ENCODE measurements at regions not wholly inside any gene's neighbourhood (a gene's known extent, or its start where the extent isn't known, plus 50 kb on each side); places are given as distances from the start of the nearest gene placed in this dataset.

GRCh38 chr11:92382311-92382710 lies 157.7 kb downstream of the FAT3 start:
- H3K79me2 ChIP-seq (ENCODE audit: low read length) = no peaks in the 10 kb centered on the region
- DNase-seq (no peak), ATAC-seq (no peak)
- no peak overlapping the region for H2AFZ ChIP-seq (ENCODE audit: low read length)
- CTCF ChIA-PET = no interaction called here
- intact Hi-C loops (cut with micrococcal nuclease) = no loop called here
- no peaks in the 10 kb centered on the region for H3K36me3 ChIP-seq (ENCODE audit: low read depth, low read length)
- no TSS peak for BruUV-seq (replicated peaks)
- no peak overlapping the region for H3K27ac ChIP-seq (ENCODE audit: low read length)
- POLR2A ChIA-PET (ENCODE audit: unreplicated experiment) = no interaction called here
- H3K9me2 ChIP-seq (replicated peaks; ENCODE audit: low read length) = no peaks in the 10 kb centered on the region
- H3K4me3 ChIP-seq (ENCODE audit: low read length) = no peak overlapping the region
- H3K4me2 ChIP-seq (ENCODE audit: low read length) = no peak overlapping the region
- H3F3A ChIP-seq (ENCODE audit: low read length, unreplicated experiment) = no peaks in the 10 kb centered on the region
- H3K4me1 ChIP-seq (ENCODE audit: insufficient read depth, low read length) = peaks cover 11% of the 10 kb centered on the region; the same call in 1 of the 2 replicates
- TF ChIP-seq EZH2phosphoT487 (IDR thresholded peaks at IDR 0.05; ENCODE audit: borderline replicate concordance, low read length) (no peak), EZH2 (IDR thresholded peaks at IDR 0.05; ENCODE audit: low read length, unreplicated experiment) (no peak)
- TF ChIP-seq, protein P1, sequence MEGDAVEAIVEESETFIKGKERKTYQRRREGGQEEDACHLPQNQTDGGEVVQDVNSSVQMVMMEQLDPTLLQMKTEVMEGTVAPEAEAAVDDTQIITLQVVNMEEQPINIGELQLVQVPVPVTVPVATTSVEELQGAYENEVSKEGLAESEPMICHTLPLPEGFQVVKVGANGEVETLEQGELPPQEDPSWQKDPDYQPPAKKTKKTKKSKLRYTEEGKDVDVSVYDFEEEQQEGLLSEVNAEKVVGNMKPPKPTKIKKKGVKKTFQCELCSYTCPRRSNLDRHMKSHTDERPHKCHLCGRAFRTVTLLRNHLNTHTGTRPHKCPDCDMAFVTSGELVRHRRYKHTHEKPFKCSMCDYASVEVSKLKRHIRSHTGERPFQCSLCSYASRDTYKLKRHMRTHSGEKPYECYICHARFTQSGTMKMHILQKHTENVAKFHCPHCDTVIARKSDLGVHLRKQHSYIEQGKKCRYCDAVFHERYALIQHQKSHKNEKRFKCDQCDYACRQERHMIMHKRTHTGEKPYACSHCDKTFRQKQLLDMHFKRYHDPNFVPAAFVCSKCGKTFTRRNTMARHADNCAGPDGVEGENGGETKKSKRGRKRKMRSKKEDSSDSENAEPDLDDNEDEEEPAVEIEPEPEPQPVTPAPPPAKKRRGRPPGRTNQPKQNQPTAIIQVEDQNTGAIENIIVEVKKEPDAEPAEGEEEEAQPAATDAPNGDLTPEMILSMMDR (conservative IDR thresholded peaks at IDR 0.05; ENCODE audit: low read depth, low read length) = no peak
- no peaks in the 10 kb centered on the region for H4K20me1 ChIP-seq (ENCODE audit: low read length)
- H3K27me3 ChIP-seq (ENCODE audit: low read length) = no peaks in the 10 kb centered on the region
- no peak overlapping the region for H3K9ac ChIP-seq (ENCODE audit: low read length)
- 0 out of 2 replicates have a peak, but pooled peaks cover 6% of the 10 kb centered on the region for H3K9me3 ChIP-seq (ENCODE audit: low read length)

GRCh38 chr11:92383430-92383829 lies 158.8 kb downstream of the FAT3 start:
- Histone ChIP-seq H2AFZ (ENCODE audit: low read length) (no peak overlapping the region), H3K9ac (ENCODE audit: low read length) (no peak overlapping the region), H3K79me2 (ENCODE audit: low read length) (no peaks in the 10 kb centered on the region), H3K9me2 (replicated peaks; ENCODE audit: low read length) (no peaks in the 10 kb centered on the region), H3F3A (ENCODE audit: low read length, unreplicated experiment) (no peaks in the 10 kb centered on the region), H3K4me3 (ENCODE audit: low read length) (no peak overlapping the region), H3K4me2 (ENCODE audit: low read length) (no peak overlapping the region), H3K27me3 (ENCODE audit: low read length) (no peaks in the 10 kb centered on the region), H3K36me3 (ENCODE audit: low read depth, low read length) (no peaks in the 10 kb centered on the region), H3K27ac (ENCODE audit: low read length) (no peak overlapping the region), H3K4me1 (ENCODE audit: insufficient read depth, low read length) (peaks cover 11% of the 10 kb centered on the region; the same call in 1 of the 2 replicates), H4K20me1 (ENCODE audit: low read length) (no peaks in the 10 kb centered on the region), H3K9me3 (ENCODE audit: low read length) (0 out of 2 replicates have a peak, but pooled peaks cover 6% of the 10 kb centered on the region)
- ATAC-seq = no peak
- TF ChIP-seq EZH2 (IDR thresholded peaks at IDR 0.05; ENCODE audit: low read length, unreplicated experiment) = no peak
- TF ChIP-seq, protein P1 (conservative IDR thresholded peaks at IDR 0.05; ENCODE audit: low read depth, low read length) = no peak
- TF ChIP-seq EZH2phosphoT487 (IDR thresholded peaks at IDR 0.05; ENCODE audit: borderline replicate concordance, low read length) = no peak
- ChIA-PET CTCF (no interaction called here), POLR2A (ENCODE audit: unreplicated experiment) (no interaction called here)
- intact Hi-C loops (cut with micrococcal nuclease) = no loop called here
- BruUV-seq (replicated peaks) = no TSS peak
- DNase-seq = peak; percentile 82

DNA sequence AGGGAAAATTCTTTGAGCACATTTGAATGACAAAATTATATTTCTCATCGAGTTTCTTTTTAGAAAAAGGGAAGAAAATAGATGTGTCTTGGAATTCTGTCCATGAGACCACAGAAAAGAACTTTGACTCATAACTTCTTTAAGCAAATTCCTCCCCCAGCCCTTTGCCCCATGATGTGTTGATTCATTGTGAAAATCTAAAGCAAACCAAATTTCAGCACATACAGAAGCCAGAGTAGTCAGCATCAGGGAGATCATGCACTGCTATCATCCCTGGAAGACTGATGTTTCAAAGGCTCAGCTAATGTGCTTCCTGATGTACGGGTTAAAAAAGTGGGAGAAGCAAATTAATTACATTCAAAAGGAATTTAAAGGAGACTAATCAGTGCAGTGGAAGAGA lies 159.7 kb downstream of the FAT3 start:
- Histone ChIP-seq H3K27ac (ENCODE audit: low read length) (no peak overlapping the region), H3K79me2 (ENCODE audit: low read length) (no peaks in the 10 kb centered on the region), H3K9me2 (replicated peaks; ENCODE audit: low read length) (no peaks in the 10 kb centered on the region), H3K4me2 (ENCODE audit: low read length) (no peak overlapping the region), H2AFZ (ENCODE audit: low read length) (no peak overlapping the region), H3F3A (ENCODE audit: low read length, unreplicated experiment) (no peaks in the 10 kb centered on the region), H3K36me3 (ENCODE audit: low read depth, low read length) (no peaks in the 10 kb centered on the region), H3K9ac (ENCODE audit: low read length) (no peak overlapping the region), H3K4me1 (ENCODE audit: insufficient read depth, low read length) (peaks cover 11% of the 10 kb centered on the region; the same call in 1 of the 2 replicates), H3K4me3 (ENCODE audit: low read length) (no peak overlapping the region), H4K20me1 (ENCODE audit: low read length) (no peaks in the 10 kb centered on the region), H3K27me3 (ENCODE audit: low read length) (no peaks in the 10 kb centered on the region), H3K9me3 (ENCODE audit: low read length) (0 out of 2 replicates have a peak, but pooled peaks cover 6% of the 10 kb centered on the region)
- TF ChIP-seq EZH2 (IDR thresholded peaks at IDR 0.05; ENCODE audit: low read length, unreplicated experiment) (no peak), EZH2phosphoT487 (IDR thresholded peaks at IDR 0.05; ENCODE audit: borderline replicate concordance, low read length) (no peak)
- TF ChIP-seq, protein P1 (conservative IDR thresholded peaks at IDR 0.05; ENCODE audit: low read depth, low read length) = no peak
- DNase-seq (peak; percentile 15), ATAC-seq (no peak)
- intact Hi-C loops (cut with micrococcal nuclease) = no loop called here
- CTCF ChIA-PET = no interaction called here
- POLR2A ChIA-PET (ENCODE audit: unreplicated experiment) = no interaction called here
- no TSS peak for BruUV-seq (replicated peaks)
